Keratinocyte (primary cell): ENCODE measurements at regions not wholly inside any gene's neighbourhood (a gene's known extent, or its start where the extent isn't known, plus 50 kb on each side); places are given as distances from the start of the nearest gene placed in this dataset.

Experiments used
- CTCF ChIP-seq, 3 experiments: IDR thresholded peaks in 1 of 3; conservative IDR thresholded peaks in 1 of 3; optimal IDR thresholded peaks in 1 of 3; 2 replicates in 2 of 3; 3 replicates in 1 of 3; pipeline versions ENCODE3 to v1.5.1; 2011; ENCODE audit warnings: low read length in 3 of 3, mild to moderate bottlenecking in 3 of 3, moderate library complexity in 2 of 3, control low read depth in 1 of 3, inconsistent platforms in 1 of 3; ENCODE audit not compliant: insufficient read depth in 2 of 3; ENCODE audit errors: extremely low read depth in 1 of 3
- EZH2 ChIP-seq: IDR thresholded peaks from one replicate; pipeline ENCODE4 v1.6.1; 2012; ENCODE audit warnings: inconsistent platforms, mild to moderate bottlenecking, low read length, moderate library complexity

DNA sequence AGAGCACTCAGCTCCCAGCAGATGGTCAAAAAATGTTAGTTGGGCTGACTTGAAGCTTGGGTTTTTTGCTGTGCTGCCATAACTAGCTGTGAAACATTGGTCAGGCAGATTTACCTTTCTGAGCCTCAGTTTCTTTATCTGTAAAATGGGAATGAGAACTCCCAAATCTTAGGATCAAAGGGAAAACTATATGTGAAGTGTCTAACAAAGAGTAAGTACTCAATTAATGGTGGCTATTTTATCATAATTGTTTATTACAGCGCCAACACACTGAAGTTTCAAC lies 164.2 kb upstream of the POU3F1 start:
- TF ChIP-seq CTCF (optimal IDR thresholded peaks at IDR 0.05 in 1 of 3, IDR thresholded peaks at IDR 0.05 in 1 of 3, conservative IDR thresholded peaks at IDR 0.05 in 1 of 3; ENCODE audit: extremely low read depth in 1 of 3, insufficient read depth in 2 of 3, low read length in 3 of 3) (no peak), EZH2 (no peak)
